GM19035 (cell line): ENCODE measurements at regions not wholly inside any gene's neighbourhood (a gene's known extent, or its start where the extent isn't known, plus 50 kb on each side); places are given as distances from the start of the nearest gene placed in this dataset.

ENCODE experiments used
- ATAC-seq: cut with Tn5 transposase; IDR thresholded peaks from one replicate; pipeline ENCODE4 v1.9.1; 2021; ENCODE audit not compliant: unreplicated experiment

GRCh38 chr4:13892739-13893105 lies 265.2 kb upstream of the BOD1L1 start:
- no peak for ATAC-seq

GRCh38 chr4:13893211-13893610 lies 265.7 kb upstream of the BOD1L1 start:
- no peak for ATAC-seq

GRCh38 chr4:13893987-13894386 lies 266.5 kb upstream of the BOD1L1 start:
- ATAC-seq = no peak

GRCh38 chr4:13900780-13901179 lies 273.3 kb upstream of the BOD1L1 start:
- ATAC-seq = no peak

- ATAC-seq = no peak
Measured at GRCh38 chr4:13902146-13902545, 274.6 kb upstream of the BOD1L1 start.

GRCh38 chr4:13903061-13903460 lies 275.5 kb upstream of the BOD1L1 start:
- ATAC-seq = no peak

- no peak for ATAC-seq
Measured at GRCh38 chr4:13903901-13904300, 276.4 kb upstream of the BOD1L1 start.

- no peak for ATAC-seq
Measured at GRCh38 chr4:13905543-13905942, 278.0 kb upstream of the BOD1L1 start.

GRCh38 chr4:13906727-13907126 lies 279.2 kb upstream of the BOD1L1 start:
- ATAC-seq = no peak

GRCh38 chr4:13907255-13907751 lies 279.8 kb upstream of the BOD1L1 start:
- no peak for ATAC-seq

- no peak for ATAC-seq
Measured at GRCh38 chr4:13908455-13908854, 280.9 kb upstream of the BOD1L1 start.

- no peak for ATAC-seq
Measured at GRCh38 chr4:13910556-13910955, 283.0 kb upstream of the BOD1L1 start.

- ATAC-seq = no peak
Measured at GRCh38 chr4:13911256-13911655, 283.7 kb upstream of the BOD1L1 start.

- no peak for ATAC-seq
Measured at GRCh38 chr4:13912436-13912925, 285.0 kb upstream of the BOD1L1 start.

- no peak for ATAC-seq
Measured at GRCh38 chr4:13912966-13913365, 285.4 kb upstream of the BOD1L1 start.

- ATAC-seq = no peak
Measured at GRCh38 chr4:13917015-13917414, 289.5 kb upstream of the BOD1L1 start.

GRCh38 chr4:13918110-13918509 lies 290.6 kb upstream of the BOD1L1 start:
- no peak for ATAC-seq

- no peak for ATAC-seq
Measured at GRCh38 chr4:13918991-13919441, 291.5 kb upstream of the BOD1L1 start.

GRCh38 chr4:13920111-13920875 lies 292.8 kb upstream of the BOD1L1 start:
- no peak for ATAC-seq

GRCh38 chr4:13920901-13921300 lies 293.4 kb upstream of the BOD1L1 start:
- no peak for ATAC-seq

GRCh38 chr4:13921805-13922204 lies 294.3 kb upstream of the BOD1L1 start:
- ATAC-seq = no peak

- ATAC-seq = no peak
Measured at GRCh38 chr4:13922459-13922858, 294.9 kb upstream of the BOD1L1 start.
